Prostate gland (tissue), 2 donors: ENCODE measurements at regions not wholly inside any gene's neighbourhood (a gene's known extent, or its start where the extent isn't known, plus 50 kb on each side); places are given as distances from the start of the nearest gene placed in this dataset.

ENCODE experiments used
- DNase-seq: peaks from one replicate; pipeline ENCODE4 v3.0.0-alpha.2; 2019; ENCODE audit warnings: low spot score
- H3K27ac ChIP-seq, 2 donors: fragments of 200-600 bp; sonication (generic); 2 replicates each; pipeline ENCODE4 v1.5.1; 2017 to 2019
- H3K27me3 ChIP-seq: fragments of 200-600 bp; sonication (generic); replicated peaks from 2 replicates; pipeline ENCODE4 v1.5.1; 2019; ENCODE audit not compliant: insufficient read depth
- H3K36me3 ChIP-seq, 2 donors: fragments of 200-600 bp; sonication (generic); 1 replicate in 1 of 2; 2 replicates in 1 of 2; pipeline versions ENCODE4 v1.5.1 to v1.8.1; 2017 to 2019
- H3K4me1 ChIP-seq: fragments of 200-600 bp; sonication (generic); replicated peaks from 2 replicates; pipeline ENCODE4 v1.5.1; 2019
- H3K4me3 ChIP-seq, 2 donors: fragments of 200-600 bp; sonication (generic); 2 replicates each; pipeline ENCODE4 v1.5.1; 2017 to 2019
- H3K9me3 ChIP-seq: fragments of 200-600 bp; sonication (generic); 2 replicates; pipeline ENCODE4 v1.5.1; 2017
- CTCF ChIP-seq, 4 experiments: fragments of 200-600 bp in 2 of 4; fragments of 450-650 bp in 2 of 4; sonication (generic) in 2 of 4; IDR thresholded peaks; 1 replicate in 3 of 4; 2 replicates in 1 of 4; pipeline ENCODE4 v1.5.1; 2016 to 2019; ENCODE audit warnings: antibody characterized with exemption in 4 of 4, mild to moderate bottlenecking in 2 of 4, moderate library complexity in 2 of 4
- POLR2A ChIP-seq: fragments of 450-650 bp; IDR thresholded peaks from one replicate; pipeline ENCODE4 v1.6.1; 2016; ENCODE audit warnings: antibody characterized with exemption, mild to moderate bottlenecking
- POLR2AphosphoS5 ChIP-seq: sonication (generic); formaldehyde crosslinking; IDR thresholded peaks from one replicate; pipeline ENCODE4 v1.6.1; 2017; ENCODE audit warnings: antibody characterized with exemption
- WGBS: methylation state at CpG from one replicate; pipeline ENCODE4 v1.1.5; 2018; 5-methylcytosine and 5-hydroxymethylcytosine counted together
- intact Hi-C: fragments of 100-400 bp; cut with DNase I; formaldehyde crosslinking; loops from one replicate; pipeline ENCODE4 v1.14.2; 2022

GRCh38 chr2:175560521-175561169, 379.1 kb upstream of the ATP5MC3 start:
- H3K4me1 ChIP-seq = no peaks in the 10 kb centered on the region
- H3K9me3 ChIP-seq = no peaks in the 10 kb centered on the region
- no peaks in the 10 kb centered on the region for H3K36me3 ChIP-seq
- H3K27ac ChIP-seq = no peak overlapping the region
- WGBS = 39% methylated on average over 5 of the region's 5 CpGs
- TF ChIP-seq POLR2A (no peak), CTCF (IDR thresholded peaks at IDR 0.05) (no peak), POLR2AphosphoS5 (no peak)
- H3K27me3 ChIP-seq = no peaks in the 10 kb centered on the region
- no peak for DNase-seq
- intact Hi-C loops = no loop called here
- no peak overlapping the region for H3K4me3 ChIP-seq

- H3K36me3 ChIP-seq = no peaks in the 10 kb centered on the region
- H3K27me3 ChIP-seq = no peaks in the 10 kb centered on the region
- H3K27ac ChIP-seq = no peak overlapping the region
- H3K4me3 ChIP-seq = no peak overlapping the region
- intact Hi-C loops = no loop called here
- WGBS = 87% methylated on average over 3 of the region's 3 CpGs
- no peaks in the 10 kb centered on the region for H3K4me1 ChIP-seq
- TF ChIP-seq POLR2A (no peak), POLR2AphosphoS5 (no peak), CTCF (IDR thresholded peaks at IDR 0.05) (no peak)
- no peak for DNase-seq
- H3K9me3 ChIP-seq = no peaks in the 10 kb centered on the region
Observed at GRCh38 chr2:175559613-175560012, 378.1 kb upstream of the ATP5MC3 start.

- Histone ChIP-seq H3K9me3 (no peaks in the 10 kb centered on the region), H3K27me3 (no peaks in the 10 kb centered on the region), H3K4me3 (no peak overlapping the region), H3K4me1 (no peaks in the 10 kb centered on the region), H3K27ac (no peak overlapping the region), H3K36me3 (no peaks in the 10 kb centered on the region)
- TF ChIP-seq POLR2A (no peak), CTCF (IDR thresholded peaks at IDR 0.05) (no peak), POLR2AphosphoS5 (no peak)
- intact Hi-C loops = no loop called here
- WGBS = 62% methylated on average over 6 of the region's 6 CpGs
- no peak for DNase-seq
Observed at GRCh38 chr2:175557810-175558377, 376.4 kb upstream of the ATP5MC3 start.

- TF ChIP-seq CTCF (IDR thresholded peaks at IDR 0.05) (no peak), POLR2AphosphoS5 (no peak), POLR2A (no peak)
- intact Hi-C loops = no loop called here
- WGBS = 39% methylated on average over 2 of the region's 2 CpGs
- H3K36me3 ChIP-seq = no peaks in the 10 kb centered on the region
- no peaks in the 10 kb centered on the region for H3K9me3 ChIP-seq
- H3K27ac ChIP-seq = no peak overlapping the region
- no peak overlapping the region for H3K4me3 ChIP-seq
- H3K4me1 ChIP-seq = no peaks in the 10 kb centered on the region
- DNase-seq = no peak
- H3K27me3 ChIP-seq = no peaks in the 10 kb centered on the region
Observed at GRCh38 chr2:175553910-175554309, 372.4 kb upstream of the ATP5MC3 start.

- intact Hi-C loops = no loop called here
- DNase-seq = no peak
- 60% methylated on average over 1 of the region's 1 CpG for WGBS
- TF ChIP-seq CTCF (IDR thresholded peaks at IDR 0.05) = no peak
- no peak for TF ChIP-seq POLR2AphosphoS5
- TF ChIP-seq POLR2A = no peak
- Histone ChIP-seq H3K27me3 (no peaks in the 10 kb centered on the region), H3K4me1 (no peaks in the 10 kb centered on the region), H3K27ac (no peak overlapping the region), H3K4me3 (no peak overlapping the region), H3K9me3 (no peaks in the 10 kb centered on the region), H3K36me3 (no peaks in the 10 kb centered on the region)
Observed at GRCh38 chr2:175552902-175553301, 371.4 kb upstream of the ATP5MC3 start.
